ENCODE measurements at regions not wholly inside any gene's neighbourhood (a gene's known extent, or its start where the extent isn't known, plus 50 kb on each side); places are given as distances from the start of the nearest gene placed in this dataset.

- ChIA-PET CTCF (no interaction called here), POLR2A (no interaction called here)
- Histone ChIP-seq H3K79me2 (ENCODE audit: control insufficient read depth, insufficient read depth, low read length) (no peaks in the 10 kb centered on the region), H3K9me1 (replicated peaks; ENCODE audit: control insufficient read depth, extremely low read depth, insufficient read depth, low read length) (no peaks in the 10 kb centered on the region), H3K36me3 (ENCODE audit: control insufficient read depth in 2 of 2, extremely low read depth in 1 of 2, insufficient read depth in 2 of 2, low read length in 2 of 2) (no peaks in the 10 kb centered on the region), H3K27ac (ENCODE audit: insufficient read depth, low read depth, low read length) (no peak overlapping the region), H3K27me3 (ENCODE audit: control insufficient read depth in 2 of 2, insufficient read depth in 2 of 2, low read length in 2 of 2) (no peaks in the 10 kb centered on the region), H3K4me1 (ENCODE audit: control insufficient read depth, extremely low read depth, insufficient read depth, low read length) (no peaks in the 10 kb centered on the region), H3K9ac (replicated peaks; ENCODE audit: extremely low read depth, insufficient read depth, low read length) (no peak overlapping the region), H3K9me3 (replicated peaks; ENCODE audit: control insufficient read depth, insufficient read depth, low read length) (no peaks in the 10 kb centered on the region), H2AFZ (ENCODE audit: low read depth, low read length) (no peak overlapping the region), H3K4me2 (ENCODE audit: insufficient read depth, low read length) (no peak overlapping the region), H3K4me3 (replicated peaks in 1 of 3; ENCODE audit: insufficient read depth in 1 of 3, low read depth in 1 of 3, low read length in 3 of 3) (no peak overlapping the region), H4K20me1 (replicated peaks; ENCODE audit: control insufficient read depth, extremely low read depth, insufficient read depth, low read length) (no peaks in the 10 kb centered on the region)
- TF ChIP-seq, protein P1, sequence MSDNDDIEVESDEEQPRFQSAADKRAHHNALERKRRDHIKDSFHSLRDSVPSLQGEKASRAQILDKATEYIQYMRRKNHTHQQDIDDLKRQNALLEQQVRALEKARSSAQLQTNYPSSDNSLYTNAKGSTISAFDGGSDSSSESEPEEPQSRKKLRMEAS (IDR thresholded peaks at IDR 0.05; ENCODE audit: insufficient read depth, insufficient read length), result no peak
- TF ChIP-seq POLR2A (IDR thresholded peaks at IDR 0.05; ENCODE audit: low read depth, low read length), result no peak
- TF ChIP-seq FOS (IDR thresholded peaks at IDR 0.05; ENCODE audit: borderline replicate concordance, insufficient read depth, low read length), result no peak
- TF ChIP-seq, protein P2, sequence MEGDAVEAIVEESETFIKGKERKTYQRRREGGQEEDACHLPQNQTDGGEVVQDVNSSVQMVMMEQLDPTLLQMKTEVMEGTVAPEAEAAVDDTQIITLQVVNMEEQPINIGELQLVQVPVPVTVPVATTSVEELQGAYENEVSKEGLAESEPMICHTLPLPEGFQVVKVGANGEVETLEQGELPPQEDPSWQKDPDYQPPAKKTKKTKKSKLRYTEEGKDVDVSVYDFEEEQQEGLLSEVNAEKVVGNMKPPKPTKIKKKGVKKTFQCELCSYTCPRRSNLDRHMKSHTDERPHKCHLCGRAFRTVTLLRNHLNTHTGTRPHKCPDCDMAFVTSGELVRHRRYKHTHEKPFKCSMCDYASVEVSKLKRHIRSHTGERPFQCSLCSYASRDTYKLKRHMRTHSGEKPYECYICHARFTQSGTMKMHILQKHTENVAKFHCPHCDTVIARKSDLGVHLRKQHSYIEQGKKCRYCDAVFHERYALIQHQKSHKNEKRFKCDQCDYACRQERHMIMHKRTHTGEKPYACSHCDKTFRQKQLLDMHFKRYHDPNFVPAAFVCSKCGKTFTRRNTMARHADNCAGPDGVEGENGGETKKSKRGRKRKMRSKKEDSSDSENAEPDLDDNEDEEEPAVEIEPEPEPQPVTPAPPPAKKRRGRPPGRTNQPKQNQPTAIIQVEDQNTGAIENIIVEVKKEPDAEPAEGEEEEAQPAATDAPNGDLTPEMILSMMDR (IDR thresholded peaks at IDR 0.05; ENCODE audit: extremely low read depth in 1 of 2, insufficient read depth in 1 of 2, low read depth in 1 of 2, low read length in 2 of 2), result no peak
- no TSS peak for BruUV-seq (replicated peaks)
- FAIRE-seq (no peak), DNase-seq (ENCODE audit: low read depth, low spot score) (no peak)
- dilution Hi-C loops (cut with MboI; ENCODE audit: extremely low pct_ligation_motif_present, low sequenced_read_pairs) (no loop called here), intact Hi-C loops (cut with micrococcal nuclease) (loop anchor here (10.0 kb wide), 1 partner anchor 76 kb away; no protein-coding TSS in a partner anchor)
Measured at GRCh38 chr9:28410411-28410810, 837.1 kb upstream of the C9orf72 start.

GRCh38 chr9:28413471-28413870 is 840.2 kb upstream of the C9orf72 start:
- no TSS peak for BruUV-seq (replicated peaks)
- FAIRE-seq, result no peak
- no peaks in the 10 kb centered on the region for H3K9me3 ChIP-seq (replicated peaks; ENCODE audit: control insufficient read depth, insufficient read depth, low read length)
- ChIA-PET CTCF (no interaction called here), POLR2A (no interaction called here)
- no peak overlapping the region for H3K9ac ChIP-seq (replicated peaks; ENCODE audit: extremely low read depth, insufficient read depth, low read length)
- H2AFZ ChIP-seq (ENCODE audit: low read depth, low read length), result no peak overlapping the region
- TF ChIP-seq, protein P2 (IDR thresholded peaks at IDR 0.05; ENCODE audit: extremely low read depth in 1 of 2, insufficient read depth in 1 of 2, low read depth in 1 of 2, low read length in 2 of 2), result no peak
- TF ChIP-seq GATA2 (IDR thresholded peaks at IDR 0.05; ENCODE audit: insufficient read depth, insufficient read length, low read depth, low read length) (no peak), MYC (IDR thresholded peaks at IDR 0.05; ENCODE audit: low read depth, low read length) (no peak), JUN (IDR thresholded peaks at IDR 0.05; ENCODE audit: borderline replicate concordance, insufficient read depth, insufficient read length, low read depth) (no peak), EZH2 (IDR thresholded peaks at IDR 0.05; ENCODE audit: borderline replicate concordance, low read depth, low read length, severe bottlenecking) (no peak), POLR2AphosphoS5 (IDR thresholded peaks at IDR 0.05; ENCODE audit: insufficient read depth, low read depth, low read length) (no peak), FOS (IDR thresholded peaks at IDR 0.05; ENCODE audit: borderline replicate concordance, insufficient read depth, low read length) (no peak), POLR2A (IDR thresholded peaks at IDR 0.05; ENCODE audit: low read depth, low read length) (no peak)
- TF ChIP-seq, protein P1 (IDR thresholded peaks at IDR 0.05; ENCODE audit: insufficient read depth, insufficient read length), result no peak
- H3K4me2 ChIP-seq (ENCODE audit: insufficient read depth, low read length), result no peak overlapping the region
- dilution Hi-C loops (cut with MboI; ENCODE audit: extremely low pct_ligation_motif_present, low sequenced_read_pairs), result no loop called here
- H3K79me2 ChIP-seq (ENCODE audit: control insufficient read depth, insufficient read depth, low read length), result no peaks in the 10 kb centered on the region
- no peak overlapping the region for H3K27ac ChIP-seq (ENCODE audit: insufficient read depth, low read depth, low read length)
- no peaks in the 10 kb centered on the region for H3K36me3 ChIP-seq (ENCODE audit: control insufficient read depth in 2 of 2, extremely low read depth in 1 of 2, insufficient read depth in 2 of 2, low read length in 2 of 2)
- no peak overlapping the region for H3K4me3 ChIP-seq (replicated peaks in 1 of 3; ENCODE audit: insufficient read depth in 1 of 3, low read depth in 1 of 3, low read length in 3 of 3)
- no peaks in the 10 kb centered on the region for H3K9me1 ChIP-seq (replicated peaks; ENCODE audit: control insufficient read depth, extremely low read depth, insufficient read depth, low read length)
- no peaks in the 10 kb centered on the region for H3K27me3 ChIP-seq (ENCODE audit: control insufficient read depth in 2 of 2, insufficient read depth in 2 of 2, low read length in 2 of 2)
- DNase-seq (ENCODE audit: low read depth, low spot score), result no peak
- H3K4me1 ChIP-seq (ENCODE audit: control insufficient read depth, extremely low read depth, insufficient read depth, low read length), result no peaks in the 10 kb centered on the region
- intact Hi-C loops (cut with micrococcal nuclease), result loop anchor here (10.0 kb wide), 1 partner anchor 79 kb away; no protein-coding TSS in a partner anchor
- H4K20me1 ChIP-seq (replicated peaks; ENCODE audit: control insufficient read depth, extremely low read depth, insufficient read depth, low read length), result no peaks in the 10 kb centered on the region
